Activated naive CD8-positive, alpha-beta T cell treated with anti-CD3 and anti-CD28 coated beads for 36 hours (primary cell): ENCODE measurements at regions not wholly inside any gene's neighbourhood (a gene's known extent, or its start where the extent isn't known, plus 50 kb on each side); places are given as distances from the start of the nearest gene placed in this dataset.

Experiments
- DNase-seq: peaks from one replicate; pipeline ENCODE4 v3.0.0; 2021
- H3K27ac Mint-ChIP-seq: one replicate; pipeline ENCODE4 v1.8.0; 2022; ENCODE audit warnings: mild to moderate bottlenecking, moderate library complexity, mixed read lengths
- H3K27me3 Mint-ChIP-seq: one replicate; pipeline ENCODE4 v1.8.0; 2022; ENCODE audit warnings: mild to moderate bottlenecking, mixed read lengths
- H3K36me3 Mint-ChIP-seq: one replicate; pipeline ENCODE4 v1.8.0; 2021; ENCODE audit warnings: mild to moderate bottlenecking, mixed read lengths
- H3K4me1 Mint-ChIP-seq: one replicate; pipeline ENCODE4 v1.8.0; 2021; ENCODE audit warnings: mixed read lengths
- H3K4me3 Mint-ChIP-seq: one replicate; pipeline ENCODE4 v1.8.0; 2022; ENCODE audit warnings: mild to moderate bottlenecking, moderate library complexity, mixed read lengths
- H3K9me3 Mint-ChIP-seq: one replicate; pipeline ENCODE4 v1.8.0; 2022; ENCODE audit warnings: mixed read lengths

- no peak overlapping the region for H3K27ac Mint-ChIP-seq
- no peaks in the 10 kb centered on the region for H3K36me3 Mint-ChIP-seq
- no peak overlapping the region for H3K4me3 Mint-ChIP-seq
- no peaks in the 10 kb centered on the region for H3K27me3 Mint-ChIP-seq
- no peak for DNase-seq
- H3K9me3 Mint-ChIP-seq = no peaks in the 10 kb centered on the region
- no peaks in the 10 kb centered on the region for H3K4me1 Mint-ChIP-seq
Observed at GRCh38 chr5:135122797-135123196, 88.8 kb upstream of the PITX1 start.

DNA sequence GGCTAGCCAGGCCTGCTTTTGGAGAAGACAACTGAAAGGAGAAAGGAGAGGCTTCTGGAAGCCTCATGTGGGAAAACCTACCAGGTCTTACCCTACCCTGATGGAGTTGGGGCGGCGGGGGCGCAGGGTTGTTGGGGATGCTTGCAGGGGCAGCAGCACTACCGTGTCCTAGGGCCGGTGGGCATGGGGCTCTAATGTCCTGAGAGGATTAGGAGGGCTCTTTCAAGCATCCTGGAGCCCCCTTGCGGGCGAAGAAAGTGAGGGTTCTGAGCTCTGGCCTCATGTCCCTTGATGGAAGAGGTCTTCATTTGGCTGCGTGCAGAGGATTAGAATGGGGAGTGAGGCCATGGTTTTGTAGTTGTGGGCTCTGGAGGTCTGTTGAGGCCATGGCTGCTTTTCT lies 86.9 kb upstream of the PITX1 start:
- Mint-ChIP-seq H3K27me3 (no peaks in the 10 kb centered on the region), H3K4me3 (no peak overlapping the region), H3K27ac (no peak overlapping the region), H3K9me3 (no peaks in the 10 kb centered on the region), H3K4me1 (no peaks in the 10 kb centered on the region), H3K36me3 (no peaks in the 10 kb centered on the region)
- no peak for DNase-seq

GRCh38 chr5:135119481-135119880 lies 85.5 kb upstream of the PITX1 start:
- H3K9me3 Mint-ChIP-seq = no peaks in the 10 kb centered on the region
- H3K4me3 Mint-ChIP-seq = no peak overlapping the region
- no peaks in the 10 kb centered on the region for H3K4me1 Mint-ChIP-seq
- H3K27ac Mint-ChIP-seq = no peak overlapping the region
- DNase-seq = no peak
- H3K27me3 Mint-ChIP-seq = no peaks in the 10 kb centered on the region
- H3K36me3 Mint-ChIP-seq = no peaks in the 10 kb centered on the region

DNA sequence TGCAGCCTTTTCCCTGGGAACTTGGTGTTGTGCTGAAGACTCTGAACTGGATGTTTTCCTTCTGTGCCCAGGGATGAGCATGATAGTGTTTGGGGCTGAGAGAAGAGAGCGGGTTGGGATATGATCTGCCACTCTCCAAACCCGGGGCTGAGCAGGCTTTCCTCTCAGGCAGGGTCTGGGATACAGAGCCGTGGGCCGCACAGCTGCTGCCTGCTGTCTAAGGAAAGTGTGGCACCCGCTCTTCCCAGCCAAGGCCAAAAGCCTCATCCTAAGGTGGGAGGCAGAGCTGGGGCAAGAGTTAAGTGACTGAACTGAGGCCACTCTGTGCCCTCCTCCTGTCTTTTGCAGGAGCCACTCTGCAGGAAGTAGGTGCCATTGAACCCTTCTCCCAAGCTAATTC lies 83.6 kb upstream of the PITX1 start:
- DNase-seq = no peak
- Mint-ChIP-seq H3K27me3 (no peaks in the 10 kb centered on the region), H3K4me1 (no peaks in the 10 kb centered on the region), H3K36me3 (no peaks in the 10 kb centered on the region), H3K4me3 (no peak overlapping the region), H3K27ac (no peak overlapping the region), H3K9me3 (no peaks in the 10 kb centered on the region)

DNA sequence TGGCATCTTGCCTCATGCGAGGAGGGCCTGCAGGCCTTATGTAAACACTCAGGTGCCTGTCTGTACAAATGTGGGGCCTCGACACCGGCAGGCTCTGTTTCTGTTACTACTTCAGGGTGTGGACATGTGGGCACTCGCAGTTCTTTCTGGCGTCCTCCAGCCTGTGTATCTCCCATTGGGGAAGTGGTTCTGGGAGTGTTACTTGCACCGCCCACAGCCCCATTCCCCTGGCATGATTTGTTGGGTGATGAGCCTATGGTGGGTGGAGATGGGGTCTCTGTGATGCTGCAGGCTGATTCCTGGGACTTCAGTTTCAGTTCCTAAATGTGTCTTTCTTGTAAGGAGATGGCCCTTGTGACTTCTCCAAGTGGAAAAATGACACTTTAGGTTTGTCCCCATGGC lies 82.1 kb upstream of the PITX1 start:
- no peaks in the 10 kb centered on the region for H3K4me1 Mint-ChIP-seq
- no peaks in the 10 kb centered on the region for H3K27me3 Mint-ChIP-seq
- no peak overlapping the region for H3K27ac Mint-ChIP-seq
- no peaks in the 10 kb centered on the region for H3K36me3 Mint-ChIP-seq
- no peak for DNase-seq
- no peak overlapping the region for H3K4me3 Mint-ChIP-seq
- no peaks in the 10 kb centered on the region for H3K9me3 Mint-ChIP-seq

- Mint-ChIP-seq H3K36me3 (no peaks in the 10 kb centered on the region), H3K27me3 (no peaks in the 10 kb centered on the region), H3K4me1 (no peaks in the 10 kb centered on the region), H3K4me3 (no peak overlapping the region), H3K9me3 (no peaks in the 10 kb centered on the region), H3K27ac (no peak overlapping the region)
- no peak for DNase-seq
Observed at GRCh38 chr5:135115591-135115990, 81.6 kb upstream of the PITX1 start.

DNA sequence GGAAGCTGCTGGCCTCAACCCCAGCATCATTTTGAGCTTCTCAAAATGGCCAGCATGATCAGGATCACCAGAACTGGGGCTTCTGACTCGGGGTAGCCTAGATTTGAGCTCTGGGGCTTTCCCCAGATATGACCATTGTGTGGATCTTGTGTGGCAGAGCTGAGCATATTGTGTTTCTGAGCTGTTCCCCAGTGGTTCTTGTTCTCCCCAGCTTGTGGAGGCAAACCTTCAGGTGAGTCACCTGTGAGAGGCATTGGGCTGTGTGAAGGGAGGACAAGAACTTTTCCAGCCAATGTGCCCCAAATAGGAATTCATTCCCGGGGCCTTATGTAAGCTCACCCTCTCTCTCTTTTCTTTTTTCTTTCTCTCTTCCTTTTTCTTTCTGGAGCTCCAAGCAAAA lies 80.7 kb upstream of the PITX1 start:
- H3K27me3 Mint-ChIP-seq = no peaks in the 10 kb centered on the region
- H3K9me3 Mint-ChIP-seq = no peaks in the 10 kb centered on the region
- H3K4me1 Mint-ChIP-seq = no peaks in the 10 kb centered on the region
- H3K27ac Mint-ChIP-seq = no peak overlapping the region
- no peak overlapping the region for H3K4me3 Mint-ChIP-seq
- no peaks in the 10 kb centered on the region for H3K36me3 Mint-ChIP-seq
- DNase-seq = no peak

DNA sequence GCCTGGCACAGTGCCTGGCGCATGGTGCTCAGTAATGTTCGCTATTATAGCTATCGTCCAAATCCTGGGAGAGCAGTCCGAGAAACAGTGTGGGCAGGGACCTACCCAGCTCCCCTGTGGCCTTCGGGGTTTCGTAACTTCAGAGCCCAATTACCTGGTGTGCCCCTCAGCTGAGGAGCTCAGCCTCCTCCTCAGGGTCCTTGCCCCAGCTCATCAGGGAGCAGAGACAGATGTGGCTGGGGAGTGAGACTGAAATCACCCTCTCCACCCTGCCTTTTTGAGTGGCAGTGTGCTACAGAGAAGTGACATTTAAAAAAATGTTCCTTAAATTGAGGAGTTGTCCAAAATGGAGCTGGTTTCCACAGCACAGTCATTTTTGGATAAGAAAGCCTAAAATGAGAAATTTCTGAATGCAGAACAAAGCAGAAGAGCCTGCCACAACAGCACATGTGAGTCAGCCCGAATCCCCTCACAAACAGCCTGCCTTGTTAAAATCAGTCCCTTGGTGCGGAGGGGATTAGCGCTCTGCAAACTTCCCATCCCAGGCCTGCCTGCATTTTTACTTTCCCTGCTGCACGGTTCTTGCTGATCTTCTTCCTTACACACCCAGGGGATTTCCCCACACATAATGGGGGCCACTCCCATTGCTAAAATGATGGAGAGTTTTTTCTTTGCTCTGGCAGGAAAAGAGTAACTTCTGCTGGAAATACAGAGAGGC lies 78.1 kb upstream of the PITX1 start:
- Mint-ChIP-seq H3K27ac (no peak overlapping the region), H3K36me3 (no peaks in the 10 kb centered on the region), H3K9me3 (no peaks in the 10 kb centered on the region), H3K4me1 (no peaks in the 10 kb centered on the region), H3K27me3 (no peaks in the 10 kb centered on the region), H3K4me3 (no peak overlapping the region)
- DNase-seq = no peak

DNA sequence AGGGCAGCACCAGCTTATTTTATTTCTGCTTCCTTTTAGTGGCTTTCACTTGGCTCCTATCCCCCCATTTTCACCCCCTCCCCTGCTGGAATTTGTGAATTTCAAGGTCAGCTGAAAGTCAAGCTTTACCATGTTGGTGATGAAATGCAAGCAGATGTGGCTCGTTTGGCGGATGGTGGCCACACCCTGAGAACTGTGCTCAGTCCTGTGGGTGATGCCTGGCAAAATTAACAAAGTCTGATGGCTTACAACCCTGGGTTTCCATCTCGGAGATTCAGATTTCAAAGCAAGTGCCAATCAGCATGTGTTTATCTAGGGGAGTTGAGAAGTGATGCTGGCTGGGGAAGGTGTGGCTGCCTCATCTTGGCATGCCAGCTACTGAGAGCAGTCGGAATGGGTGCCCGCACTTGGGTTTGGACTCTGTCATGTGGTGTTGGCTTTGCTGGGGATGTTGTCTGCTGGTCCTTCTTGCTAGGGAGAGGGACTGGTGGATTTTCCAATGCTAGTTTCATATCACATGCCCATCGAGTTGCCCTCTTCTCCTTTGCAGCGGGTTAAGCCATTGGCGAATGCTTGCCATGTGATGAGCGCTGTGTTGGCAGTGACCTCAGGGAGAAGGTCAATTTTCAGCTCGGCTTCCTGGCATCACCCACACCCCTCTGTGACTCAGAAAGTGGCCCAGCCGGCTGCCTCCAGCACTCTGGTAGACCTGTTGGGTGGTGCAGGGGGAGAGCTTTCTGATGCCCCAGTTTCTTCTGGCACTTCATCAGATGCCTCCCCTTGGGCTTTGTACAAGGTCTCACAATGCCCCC lies 77.0 kb upstream of the PITX1 start:
- Mint-ChIP-seq H3K4me1 (no peaks in the 10 kb centered on the region), H3K4me3 (no peak overlapping the region), H3K9me3 (no peaks in the 10 kb centered on the region), H3K27me3 (no peaks in the 10 kb centered on the region), H3K36me3 (no peaks in the 10 kb centered on the region), H3K27ac (no peak overlapping the region)
- no peak for DNase-seq

DNA sequence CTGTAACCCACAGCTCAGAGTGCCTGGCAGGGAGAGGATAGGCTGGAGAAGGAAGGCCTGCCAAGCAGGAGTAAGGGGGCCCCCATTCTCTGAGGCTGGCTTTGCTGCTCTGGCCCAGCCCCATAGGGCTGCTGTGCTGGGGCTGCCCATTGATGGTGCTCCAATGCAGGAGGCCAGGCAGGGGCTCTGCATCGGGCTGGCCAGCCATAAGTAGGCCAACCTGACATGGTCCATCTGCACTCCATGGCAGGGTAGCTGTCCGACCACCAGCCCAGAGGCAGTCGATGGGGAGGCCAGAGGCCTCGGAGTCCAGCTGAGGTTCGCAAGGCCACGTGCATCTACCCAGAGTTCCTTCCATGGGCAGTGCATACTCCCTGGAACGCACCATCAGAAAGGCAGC lies 75.0 kb upstream of the PITX1 start:
- Mint-ChIP-seq H3K4me3 (no peak overlapping the region), H3K27me3 (no peaks in the 10 kb centered on the region), H3K9me3 (no peaks in the 10 kb centered on the region), H3K4me1 (no peaks in the 10 kb centered on the region), H3K36me3 (no peaks in the 10 kb centered on the region), H3K27ac (no peak overlapping the region)
- no peak for DNase-seq

GRCh38 chr5:135108569-135108968 lies 74.5 kb upstream of the PITX1 start:
- DNase-seq = no peak
- Mint-ChIP-seq H3K9me3 (no peaks in the 10 kb centered on the region), H3K27ac (no peak overlapping the region), H3K4me3 (no peak overlapping the region), H3K4me1 (no peaks in the 10 kb centered on the region), H3K36me3 (no peaks in the 10 kb centered on the region), H3K27me3 (no peaks in the 10 kb centered on the region)

DNA sequence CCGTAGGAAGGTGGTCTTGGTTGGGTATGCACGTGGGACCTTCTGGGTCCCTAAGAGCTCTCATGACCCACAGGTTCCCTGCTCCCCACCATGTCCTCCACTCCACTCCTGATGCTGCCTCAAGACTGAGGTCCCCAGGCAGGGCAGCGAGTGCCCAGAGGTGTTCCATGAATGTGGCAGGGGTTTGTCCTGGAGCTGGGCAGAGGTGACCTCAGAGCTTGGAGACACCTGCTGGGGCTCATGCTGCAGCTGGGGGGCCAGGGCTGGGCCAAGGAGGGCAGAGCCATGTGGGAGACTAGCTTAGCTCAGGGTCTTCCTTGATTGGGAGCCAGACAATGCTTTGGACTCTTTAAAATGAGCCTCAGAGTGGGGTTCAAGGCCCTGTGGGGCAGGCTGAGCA lies 74.0 kb upstream of the PITX1 start:
- no peak overlapping the region for H3K4me3 Mint-ChIP-seq
- no peak overlapping the region for H3K27ac Mint-ChIP-seq
- H3K27me3 Mint-ChIP-seq = no peaks in the 10 kb centered on the region
- H3K4me1 Mint-ChIP-seq = no peaks in the 10 kb centered on the region
- DNase-seq = no peak
- no peaks in the 10 kb centered on the region for H3K9me3 Mint-ChIP-seq
- H3K36me3 Mint-ChIP-seq = no peaks in the 10 kb centered on the region

GRCh38 chr5:135106610-135107471 lies 72.8 kb upstream of the PITX1 start:
- H3K27ac Mint-ChIP-seq = no peak overlapping the region
- no peaks in the 10 kb centered on the region for H3K27me3 Mint-ChIP-seq
- no peaks in the 10 kb centered on the region for H3K36me3 Mint-ChIP-seq
- no peak for DNase-seq
- H3K4me1 Mint-ChIP-seq = no peaks in the 10 kb centered on the region
- no peak overlapping the region for H3K4me3 Mint-ChIP-seq
- no peaks in the 10 kb centered on the region for H3K9me3 Mint-ChIP-seq

DNA sequence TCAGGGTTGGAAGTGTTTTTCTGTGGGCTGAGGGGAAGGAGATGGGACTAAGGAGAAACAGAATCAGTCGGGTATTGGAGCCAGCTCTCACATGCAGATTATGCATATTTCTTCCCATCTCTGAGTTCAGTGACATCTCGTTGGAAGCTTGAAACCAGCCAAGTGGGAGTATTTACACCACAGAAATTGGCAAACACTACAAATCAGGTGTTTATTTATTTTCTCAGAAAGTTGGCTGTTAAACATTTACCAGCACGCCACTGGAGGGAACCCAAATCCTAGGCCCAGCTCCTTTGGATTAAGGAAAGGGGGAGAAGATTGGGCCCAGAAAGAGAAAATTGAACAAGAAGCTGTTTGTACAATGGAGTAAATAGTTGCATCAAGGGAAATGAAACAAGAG lies 72.1 kb upstream of the PITX1 start:
- H3K9me3 Mint-ChIP-seq = no peaks in the 10 kb centered on the region
- no peaks in the 10 kb centered on the region for H3K4me1 Mint-ChIP-seq
- no peak for DNase-seq
- no peak overlapping the region for H3K4me3 Mint-ChIP-seq
- H3K36me3 Mint-ChIP-seq = no peaks in the 10 kb centered on the region
- no peak overlapping the region for H3K27ac Mint-ChIP-seq
- no peaks in the 10 kb centered on the region for H3K27me3 Mint-ChIP-seq

DNA sequence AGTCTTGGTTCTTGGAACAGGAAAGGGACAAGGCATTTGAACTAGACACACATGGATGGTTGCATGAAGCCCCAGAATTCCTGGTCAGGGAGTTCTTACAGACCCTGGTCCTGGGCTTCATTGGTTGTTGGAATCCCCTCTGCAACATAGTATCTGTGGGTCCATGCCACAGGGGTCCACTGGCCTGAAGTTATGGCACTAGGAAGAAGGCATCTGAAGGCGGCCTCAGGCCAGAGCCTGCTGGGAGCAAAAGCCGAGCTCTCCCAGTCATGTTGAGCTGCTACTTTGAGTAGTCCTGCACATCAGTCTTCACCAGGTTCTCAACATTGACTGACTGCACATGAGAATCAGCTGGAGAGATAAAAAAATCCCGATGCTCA lies 71.1 kb upstream of the PITX1 start:
- DNase-seq = no peak
- Mint-ChIP-seq H3K9me3 (no peaks in the 10 kb centered on the region), H3K27ac (no peak overlapping the region), H3K4me1 (no peaks in the 10 kb centered on the region), H3K36me3 (no peaks in the 10 kb centered on the region), H3K4me3 (no peak overlapping the region), H3K27me3 (no peaks in the 10 kb centered on the region)
